HL-60 (cell line): ENCODE measurements at regions not wholly inside any gene's neighbourhood (a gene's known extent, or its start where the extent isn't known, plus 50 kb on each side); places are given as distances from the start of the nearest gene placed in this dataset.

ENCODE experiments used
- CTCF ChIP-seq: IDR thresholded peaks from one replicate; pipeline ENCODE4 v1.5.1; 2011; ENCODE audit warnings: low read length, control low read depth, inconsistent platforms; ENCODE audit not compliant: insufficient read depth
- GABPA ChIP-seq: IDR thresholded peaks from 2 replicates; pipeline ENCODE4 v1.6.1; 2012; ENCODE audit warnings: low read depth
- POLR2AphosphoS5 ChIP-seq: IDR thresholded peaks from 2 replicates; pipeline ENCODE4 v1.6.1; 2012; ENCODE audit warnings: low read depth
- SPI1 ChIP-seq: IDR thresholded peaks from 2 replicates; pipeline ENCODE4 v1.6.1; 2012; ENCODE audit warnings: low read depth, mild to moderate bottlenecking, borderline replicate concordance
- TF ChIP-seq, protein P1 (sequence below): IDR thresholded peaks from 2 replicates; pipeline ENCODE4 v1.6.1; 2012; ENCODE audit warnings: low read depth; ENCODE audit not compliant: insufficient replicate concordance

- TF ChIP-seq POLR2AphosphoS5 (no peak), CTCF (no peak), GABPA (no peak), SPI1 (no peak)
- TF ChIP-seq, protein P1, sequence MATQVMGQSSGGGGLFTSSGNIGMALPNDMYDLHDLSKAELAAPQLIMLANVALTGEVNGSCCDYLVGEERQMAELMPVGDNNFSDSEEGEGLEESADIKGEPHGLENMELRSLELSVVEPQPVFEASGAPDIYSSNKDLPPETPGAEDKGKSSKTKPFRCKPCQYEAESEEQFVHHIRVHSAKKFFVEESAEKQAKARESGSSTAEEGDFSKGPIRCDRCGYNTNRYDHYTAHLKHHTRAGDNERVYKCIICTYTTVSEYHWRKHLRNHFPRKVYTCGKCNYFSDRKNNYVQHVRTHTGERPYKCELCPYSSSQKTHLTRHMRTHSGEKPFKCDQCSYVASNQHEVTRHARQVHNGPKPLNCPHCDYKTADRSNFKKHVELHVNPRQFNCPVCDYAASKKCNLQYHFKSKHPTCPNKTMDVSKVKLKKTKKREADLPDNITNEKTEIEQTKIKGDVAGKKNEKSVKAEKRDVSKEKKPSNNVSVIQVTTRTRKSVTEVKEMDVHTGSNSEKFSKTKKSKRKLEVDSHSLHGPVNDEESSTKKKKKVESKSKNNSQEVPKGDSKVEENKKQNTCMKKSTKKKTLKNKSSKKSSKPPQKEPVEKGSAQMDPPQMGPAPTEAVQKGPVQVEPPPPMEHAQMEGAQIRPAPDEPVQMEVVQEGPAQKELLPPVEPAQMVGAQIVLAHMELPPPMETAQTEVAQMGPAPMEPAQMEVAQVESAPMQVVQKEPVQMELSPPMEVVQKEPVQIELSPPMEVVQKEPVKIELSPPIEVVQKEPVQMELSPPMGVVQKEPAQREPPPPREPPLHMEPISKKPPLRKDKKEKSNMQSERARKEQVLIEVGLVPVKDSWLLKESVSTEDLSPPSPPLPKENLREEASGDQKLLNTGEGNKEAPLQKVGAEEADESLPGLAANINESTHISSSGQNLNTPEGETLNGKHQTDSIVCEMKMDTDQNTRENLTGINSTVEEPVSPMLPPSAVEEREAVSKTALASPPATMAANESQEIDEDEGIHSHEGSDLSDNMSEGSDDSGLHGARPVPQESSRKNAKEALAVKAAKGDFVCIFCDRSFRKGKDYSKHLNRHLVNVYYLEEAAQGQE, result no peak
These were observed 120.8 kb downstream of the EDN1 start for GRCh38 chr6:12410946-12411345.
